HepG2 (cell line): ENCODE measurements at regions not wholly inside any gene's neighbourhood (a gene's known extent, or its start where the extent isn't known, plus 50 kb on each side); places are given as distances from the start of the nearest gene placed in this dataset.

Experiments used
- ATAC-seq: fragments of 200-7000 bp; cut with Tn5 transposase; 3 replicates; pipeline ENCODE4 v1.9.1; 2020; ENCODE audit warnings: mild to moderate bottlenecking, moderate library complexity
- BruUV-seq: library from RNA; stranded (reverse); fragments of 400-500 nt; replicated peaks from 2 replicates; lab custom pipeline; 2021; lab: Mats Ljungman, UMichigan
- CTCF ChIA-PET: fragments of 300-600 bp; formaldehyde crosslinking; extraction: SDS; loops from one replicate; lab custom pipeline; 2021; ENCODE audit warnings: low total read pairs, inconsistent platforms, low intra/inter-chr PET ratio; lab: Yijun Ruan, JAX
- POLR2A ChIA-PET: fragments of 350-600 bp; sonication (Branson Sonifier 250); formaldehyde crosslinking; loops from one replicate; lab custom pipeline; 2020; ENCODE audit warnings: antibody characterized with exemption, inconsistent platforms; lab: Yijun Ruan, JAX
- DNase-seq: peaks from one replicate; pipeline ENCODE4 v3.0.0-alpha.2; 2015; ENCODE audit warnings: low spot score
- FAIRE-seq: peaks from 3 replicates; lab custom pipeline; 2011; peaks lifted over from hg19 to GRCh38; lab: Jason Lieb, UNC
- H2AFZ ChIP-seq: one replicate; pipeline ENCODE4 v1.6.1; 2011; ENCODE audit warnings: low read length, inconsistent platforms
- H3K27ac ChIP-seq: fragments of 300-600 bp; 3 replicates; pipeline ENCODE4 v1.8.0; 2011; ENCODE audit warnings: mixed run types, mild to moderate bottlenecking, mixed read lengths, low read length, inconsistent platforms; ENCODE audit not compliant: insufficient read depth; ENCODE audit errors: extremely low read length
- H3K27me3 ChIP-seq, 2 experiments: fragments of 200-600 bp in 1 of 2; 2 replicates in 1 of 2; 3 replicates in 1 of 2; pipeline versions ENCODE4 v1.6.0 to v1.8.0; 2011; ENCODE audit warnings: low read length in 2 of 2, mild to moderate bottlenecking in 2 of 2, moderate library complexity in 2 of 2, inconsistent platforms in 1 of 2; ENCODE audit not compliant: insufficient read depth in 2 of 2, control insufficient read depth in 1 of 2
- H3K36me3 ChIP-seq, 2 experiments: fragments of 200-600 bp in 1 of 2; replicated peaks in 1 of 2; 2 replicates in 1 of 2; 3 replicates in 1 of 2; pipeline versions ENCODE4 v1.5.1 to v1.8.0; 2011; ENCODE audit warnings: low read length in 2 of 2, inconsistent platforms in 1 of 2; ENCODE audit not compliant: insufficient read depth in 2 of 2, control insufficient read depth in 1 of 2
- H3K4me1 ChIP-seq: 2 replicates; pipeline ENCODE4 v1.5.1; 2012; ENCODE audit warnings: low read length, inconsistent platforms; ENCODE audit not compliant: insufficient read depth
- H3K4me2 ChIP-seq: 2 replicates; pipeline ENCODE4 v1.6.0; 2011; ENCODE audit warnings: low read depth, low read length, inconsistent platforms
- H3K4me3 ChIP-seq, 3 experiments: fragments of 200-600 bp in 1 of 3; sonication (generic), shearing (Covaris generic) in 1 of 3; replicated peaks in 1 of 3; 2 replicates each; pipeline ENCODE4 v1.5.1; 2011 to 2016; ENCODE audit warnings: low read length in 3 of 3, inconsistent platforms in 2 of 3, low read depth in 2 of 3, mild to moderate bottlenecking in 2 of 3, control low read depth in 1 of 3, mixed read lengths in 1 of 3; ENCODE audit not compliant: insufficient read depth in 1 of 3
- H3K79me2 ChIP-seq: one replicate; pipeline ENCODE4 v1.6.1; 2011; ENCODE audit warnings: low read length, inconsistent platforms; ENCODE audit not compliant: insufficient read depth
- H3K9ac ChIP-seq: 2 replicates; pipeline ENCODE4 v1.6.0; 2011; ENCODE audit warnings: mild to moderate bottlenecking, low read depth, low read length, inconsistent platforms; ENCODE audit not compliant: insufficient read depth
- H3K9me3 ChIP-seq: 2 replicates; pipeline ENCODE4 v1.5.1; 2012; ENCODE audit warnings: mild to moderate bottlenecking, low read length
- H4K20me1 ChIP-seq: 2 replicates; pipeline ENCODE4 v1.6.0; 2011; ENCODE audit warnings: inconsistent platforms, mild to moderate bottlenecking, low read length, moderate library complexity; ENCODE audit not compliant: insufficient read depth
- ASH2L ChIP-seq: fragments of 300-600, 200-600 bp; sonication (generic); IDR thresholded peaks from 2 replicates; pipeline ENCODE4 v1.7.0; 2017; ENCODE audit warnings: low read depth, mild to moderate bottlenecking, moderate library complexity, mixed read lengths, low read length; ENCODE audit not compliant: insufficient read length
- ATF4 ChIP-seq, 2 experiments: fragments of 450-650 bp in 1 of 2; sonication (generic) in 1 of 2; formaldehyde crosslinking; IDR thresholded peaks; 2 replicates each; pipeline versions ENCODE4 v1.5.0 to v1.8.0; 2020 to 2022; ENCODE audit warnings: mild to moderate bottlenecking in 1 of 2, missing genetic modification reagents in 1 of 2
- CENPT ChIP-seq: sonication (generic); formaldehyde crosslinking; IDR thresholded peaks from 2 replicates; pipeline ENCODE4 v1.8.0; 2022; ENCODE audit warnings: low read depth, mild to moderate bottlenecking, moderate library complexity, missing genetic modification reagents
- ELF4 ChIP-seq: sonication (generic); formaldehyde crosslinking; IDR thresholded peaks from 2 replicates; pipeline ENCODE4 v1.5.0; 2020; ENCODE audit warnings: missing genetic modification reagents, mild to moderate bottlenecking, moderate library complexity, borderline replicate concordance
- FOXP1 ChIP-seq, 2 experiments: fragments of 450-650 bp in 1 of 2; IDR thresholded peaks; 2 replicates each; pipeline ENCODE4 v1.6.1; 2017 to 2018; ENCODE audit warnings: antibody characterized with exemption in 1 of 2
- GABPA ChIP-seq, 2 experiments: IDR thresholded peaks; 2 replicates each; pipeline ENCODE4 v1.6.1; 2011 to 2016; ENCODE audit warnings: low read depth in 2 of 2, low read length in 1 of 2, missing biosample characterization in 1 of 2, missing genetic modification characterization in 1 of 2
- ISL2 ChIP-seq: sonication (generic); formaldehyde crosslinking; IDR thresholded peaks from 2 replicates; pipeline ENCODE4 v1.5.0; 2020; ENCODE audit warnings: missing genetic modification reagents
- LBX2 ChIP-seq: sonication (generic); formaldehyde crosslinking; IDR thresholded peaks from 2 replicates; pipeline ENCODE4 v1.5.0; 2020; ENCODE audit warnings: missing genetic modification reagents, mild to moderate bottlenecking, borderline replicate concordance
- RELA ChIP-seq: sonication (generic); formaldehyde crosslinking; IDR thresholded peaks from 2 replicates; pipeline ENCODE4 v1.4.0; 2020; ENCODE audit warnings: missing genetic modification reagents
- TBX3 ChIP-seq: fragments of 450-650 bp; IDR thresholded peaks from 2 replicates; pipeline ENCODE4 v1.6.1; 2017; ENCODE audit warnings: antibody characterized with exemption, mild to moderate bottlenecking, inconsistent platforms, borderline replicate concordance
- YEATS2 ChIP-seq: sonication (generic); formaldehyde crosslinking; IDR thresholded peaks from 2 replicates; pipeline ENCODE4 v1.4.0; 2020; ENCODE audit warnings: missing genetic modification reagents, borderline replicate concordance
- ZEB1 ChIP-seq: IDR thresholded peaks from 2 replicates; pipeline ENCODE4 v1.6.1; 2012; ENCODE audit warnings: mild to moderate bottlenecking, low read depth, inconsistent platforms; ENCODE audit not compliant: insufficient replicate concordance
- ZNF17 ChIP-seq: sonication (generic); formaldehyde crosslinking; IDR thresholded peaks from 2 replicates; pipeline ENCODE4 v1.5.0; 2020; ENCODE audit warnings: mild to moderate bottlenecking, missing genetic modification reagents
- ZNF296 ChIP-seq: sonication (generic); formaldehyde crosslinking; conservative IDR thresholded peaks from 2 replicates; pipeline ENCODE4 v1.5.0; 2020; ENCODE audit warnings: mild to moderate bottlenecking, missing genetic modification reagents
- ZNF446 ChIP-seq: sonication (generic); formaldehyde crosslinking; IDR thresholded peaks from 2 replicates; pipeline ENCODE4 v1.5.0; 2020; ENCODE audit warnings: mild to moderate bottlenecking, missing genetic modification reagents
- ZNF563 ChIP-seq: sonication (generic); formaldehyde crosslinking; IDR thresholded peaks from 2 replicates; pipeline ENCODE4 v1.8.0; 2022; ENCODE audit warnings: mild to moderate bottlenecking, moderate library complexity, missing genetic modification reagents
- ZNF569 ChIP-seq: sonication (generic); formaldehyde crosslinking; IDR thresholded peaks from 2 replicates; pipeline ENCODE4 v1.5.0; 2020; ENCODE audit warnings: mild to moderate bottlenecking, missing genetic modification reagents, moderate library complexity, borderline replicate concordance
- ZNF7 ChIP-seq: IDR thresholded peaks from 2 replicates; pipeline ENCODE4 v1.6.1; 2016; ENCODE audit warnings: missing biosample characterization, missing genetic modification reagents
- ZNF704 ChIP-seq: sonication (generic); formaldehyde crosslinking; IDR thresholded peaks from 2 replicates; pipeline ENCODE4 v1.8.1; 2023; ENCODE audit warnings: mild to moderate bottlenecking, inconsistent platforms, moderate library complexity, missing genetic modification reagents, borderline replicate concordance
- ZNF775 ChIP-seq: sonication (generic); formaldehyde crosslinking; IDR thresholded peaks from 2 replicates; pipeline ENCODE4 v1.4.0; 2020; ENCODE audit warnings: missing genetic modification reagents, mild to moderate bottlenecking, moderate library complexity, borderline replicate concordance
- WGBS: methylation state at CpG from one replicate; pipeline ENCODE4 v1.1.6; 2017; ENCODE audit warnings: low lambda C conversion rate; 5-methylcytosine and 5-hydroxymethylcytosine counted together
- in situ Hi-C: cut with HindIII; loops from 2 replicates; pipeline ENCODE4 v1.10.0; 2017; ENCODE audit warnings: low pct_unique_long_range_greater_than_20kb; ENCODE audit not compliant: extremely low pct_ligation_motif_present
- intact Hi-C: fragments of 100-400 bp; cut with micrococcal nuclease; formaldehyde crosslinking; loops from one replicate; pipeline ENCODE4 v1.10.0; 2022; ENCODE audit not compliant: unreplicated experiment
- TF ChIP-seq, protein P1 (sequence below): IDR thresholded peaks from 2 replicates; pipeline ENCODE4 v1.6.1; 2016

GRCh38 chr4:164252286-164252685 is 501.6 kb upstream of the SMIM31 start (continued):
- no peak for TF ChIP-seq RELA (CRISPR knock-in tag)
- TF ChIP-seq ISL2 (CRISPR knock-in tag) = no peak
- no peak for TF ChIP-seq ZEB1
- no peak for TF ChIP-seq ELF4
- no peak for TF ChIP-seq ZNF775

GRCh38 chr4:164261831-164262230 is 492.1 kb upstream of the SMIM31 start:
- Histone ChIP-seq H3K4me3 (no peak overlapping the region), H3K4me2 (no peak overlapping the region), H3K36me3 (no peaks in the 10 kb centered on the region), H3K79me2 (no peaks in the 10 kb centered on the region), H3K27me3 (no peaks in the 10 kb centered on the region), H3K9ac (no peak overlapping the region), H2AFZ (no peak overlapping the region), H3K27ac (no peak overlapping the region), H4K20me1 (no peaks in the 10 kb centered on the region), H3K9me3 (no peaks in the 10 kb centered on the region), H3K4me1 (no peaks in the 10 kb centered on the region)
- ATAC-seq = no peak
- no peak for DNase-seq
- in situ Hi-C loops = no loop called here
- no TSS peak for BruUV-seq
- intact Hi-C loops = no loop called here
- 13% methylated on average over 2 of the region's 2 CpGs for WGBS
- FAIRE-seq = no peak
- ChIA-PET POLR2A (no interaction called here), CTCF (no interaction called here)
- no peak for TF ChIP-seq ZNF17 (CRISPR knock-in tag)
- no peak for TF ChIP-seq ASH2L
- no peak for TF ChIP-seq ZNF446 (CRISPR knock-in tag)
- no peak for TF ChIP-seq ZNF569 (CRISPR knock-in tag)
- TF ChIP-seq, protein P1, sequence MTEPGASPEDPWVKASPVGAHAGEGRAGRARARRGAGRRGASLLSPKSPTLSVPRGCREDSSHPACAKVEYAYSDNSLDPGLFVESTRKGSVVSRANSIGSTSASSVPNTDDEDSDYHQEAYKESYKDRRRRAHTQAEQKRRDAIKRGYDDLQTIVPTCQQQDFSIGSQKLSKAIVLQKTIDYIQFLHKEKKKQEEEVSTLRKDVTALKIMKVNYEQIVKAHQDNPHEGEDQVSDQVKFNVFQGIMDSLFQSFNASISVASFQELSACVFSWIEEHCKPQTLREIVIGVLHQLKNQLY (CRISPR knock-in tag) = no peak
- no peak for TF ChIP-seq ZNF563
- no peak for TF ChIP-seq ZNF7
- TF ChIP-seq TBX3 = no peak
- no peak for TF ChIP-seq CENPT
- TF ChIP-seq GABPA (IDR thresholded peaks at IDR 0.05; ENCODE audit: low read depth, low read length) = no peak
- no peak for TF ChIP-seq GABPA (CRISPR knock-in tag; IDR thresholded peaks at IDR 0.05; ENCODE audit: low read depth)
- TF ChIP-seq ATF4 (CRISPR knock-in tag; IDR thresholded peaks at IDR 0.05) = no peak
- TF ChIP-seq LBX2 (CRISPR knock-in tag) = no peak
- no peak for TF ChIP-seq FOXP1 (IDR thresholded peaks at IDR 0.05)
- no peak for TF ChIP-seq FOXP1 (CRISPR knock-in tag; IDR thresholded peaks at IDR 0.05)
- no peak for TF ChIP-seq YEATS2 (CRISPR knock-in tag)
- TF ChIP-seq ZNF704 = no peak
- TF ChIP-seq ZNF296 = no peak
